Neural cell (in vitro differentiated cells): ENCODE measurements at regions not wholly inside any gene's neighbourhood (a gene's known extent, or its start where the extent isn't known, plus 50 kb on each side); places are given as distances from the start of the nearest gene placed in this dataset.

Source experiments
- H2AFZ ChIP-seq: fragments of 200-600, 300-800 bp; sonication (generic), shearing (Covaris generic); 2 replicates; pipeline ENCODE4 v1.6.0; 2014; ENCODE audit warnings: low read depth, mild to moderate bottlenecking, antibody characterized with exemption, low read length, moderate library complexity
- H3F3A ChIP-seq: fragments of 200-600 bp; shearing (Covaris generic); 2 replicates; pipeline ENCODE4 v1.6.1; 2016; ENCODE audit warnings: mild to moderate bottlenecking, moderate library complexity, mixed read lengths, antibody characterized with exemption, low read length; ENCODE audit not compliant: insufficient read depth, poor library complexity, severe bottlenecking
- H3K27ac ChIP-seq: fragments of 200-600, 300-800 bp; sonication (generic), shearing (Covaris generic); 2 replicates; pipeline ENCODE4 v1.5.1; 2014; ENCODE audit warnings: mild to moderate bottlenecking, low read length, moderate library complexity
- H3K27me3 ChIP-seq: fragments of 300-800, 200-600 bp; sonication (generic), shearing (Covaris generic); 2 replicates; pipeline ENCODE4 v1.6.0; 2014; ENCODE audit warnings: mild to moderate bottlenecking, low read depth, low read length, moderate library complexity; ENCODE audit not compliant: insufficient read depth
- H3K36me3 ChIP-seq: fragments of 300-800, 200-600 bp; sonication (generic), shearing (Covaris generic); 2 replicates; pipeline ENCODE4 v1.5.1; 2014; ENCODE audit warnings: mild to moderate bottlenecking, antibody characterized with exemption, low read length, moderate library complexity; ENCODE audit not compliant: insufficient read depth
- H3K4me2 ChIP-seq: fragments of 300-800, 200-600 bp; sonication (generic), shearing (Covaris generic); 2 replicates; pipeline ENCODE4 v1.6.0; 2014; ENCODE audit warnings: mild to moderate bottlenecking, low read length
- H3K4me3 ChIP-seq: fragments of 300-800, 200-600 bp; sonication (generic), shearing (Covaris generic); 2 replicates; pipeline ENCODE4 v1.5.1; 2014; ENCODE audit warnings: mild to moderate bottlenecking, low read length, moderate library complexity
- H3K79me2 ChIP-seq: fragments of 200-600 bp; shearing (Covaris generic); replicated peaks from 2 replicates; pipeline ENCODE4 v1.6.0; 2014; ENCODE audit warnings: mild to moderate bottlenecking, low read length, moderate library complexity; ENCODE audit not compliant: insufficient read depth
- H3K9ac ChIP-seq: fragments of 300-800, 200-600 bp; sonication (generic), shearing (Covaris generic); 2 replicates; pipeline ENCODE4 v1.6.1; 2016; ENCODE audit warnings: mild to moderate bottlenecking, low read length, mixed read lengths
- H3K9me2 ChIP-seq: fragments of 200-600 bp; shearing (Covaris generic); 2 replicates; pipeline ENCODE4 v1.6.1; 2016; ENCODE audit warnings: mild to moderate bottlenecking, low read length, mixed read lengths; ENCODE audit not compliant: insufficient read depth
- H3K9me3 ChIP-seq: fragments of 200-600, 300-800 bp; sonication (generic), shearing (Covaris generic); 2 replicates; pipeline ENCODE4 v1.6.1; 2016; ENCODE audit warnings: mild to moderate bottlenecking, mixed run types, low read length, moderate library complexity, mixed read lengths
- H4K20me1 ChIP-seq: fragments of 200-600 bp; shearing (Covaris generic); 2 replicates; pipeline ENCODE4 v1.6.1; 2016; ENCODE audit warnings: mild to moderate bottlenecking, mixed run types; ENCODE audit not compliant: insufficient read depth
- CTCF ChIP-seq: fragments of 450-650 bp; IDR thresholded peaks from 2 replicates; pipeline ENCODE4 v1.5.1; 2014; ENCODE audit warnings: antibody characterized with exemption, mild to moderate bottlenecking, moderate library complexity; ENCODE audit not compliant: poor library complexity, severe bottlenecking
- EP300 ChIP-seq: fragments of 450-650 bp; conservative IDR thresholded peaks from 2 replicates; pipeline ENCODE4 v1.6.1; 2014; ENCODE audit warnings: antibody characterized with exemption, mild to moderate bottlenecking, moderate library complexity; ENCODE audit not compliant: poor library complexity, severe bottlenecking
- EZH2 ChIP-seq: fragments of 200-600, 300-800 bp; shearing (Covaris generic), sonication (generic); IDR thresholded peaks from 2 replicates; pipeline ENCODE4 v1.6.1; 2014; ENCODE audit warnings: antibody characterized with exemption, low read length, borderline replicate concordance, mild to moderate bottlenecking; ENCODE audit not compliant: insufficient read depth, poor library complexity, severe bottlenecking
- MXI1 ChIP-seq: fragments of 450-650 bp; conservative IDR thresholded peaks from 2 replicates; pipeline ENCODE4 v1.6.1; 2014; ENCODE audit warnings: antibody characterized with exemption, mild to moderate bottlenecking; ENCODE audit not compliant: poor library complexity, severe bottlenecking
- POLR2AphosphoS5 ChIP-seq: IDR thresholded peaks from 2 replicates; pipeline ENCODE4 v1.6.1; 2012
- RAD21 ChIP-seq: fragments of 450-650 bp; conservative IDR thresholded peaks from 2 replicates; pipeline ENCODE4 v1.6.1; 2014; ENCODE audit warnings: antibody characterized with exemption, mild to moderate bottlenecking, moderate library complexity
- REST ChIP-seq: IDR thresholded peaks from 2 replicates; pipeline ENCODE4 v1.6.1; 2012; ENCODE audit warnings: borderline replicate concordance
- SMC3 ChIP-seq: fragments of 450-650 bp; conservative IDR thresholded peaks from 2 replicates; pipeline ENCODE4 v1.6.1; 2014; ENCODE audit warnings: antibody characterized with exemption, mild to moderate bottlenecking, moderate library complexity; ENCODE audit not compliant: poor library complexity
- TAF1 ChIP-seq: IDR thresholded peaks from 2 replicates; pipeline ENCODE4 v1.6.1; 2012; ENCODE audit warnings: low read depth

GRCh38 chr13:44719857-44720671 is 143.9 kb upstream of the TSC22D1 start:
- H3K9ac ChIP-seq = no peak overlapping the region
- no peak for TF ChIP-seq EP300
- no peak for TF ChIP-seq POLR2AphosphoS5
- no peak for TF ChIP-seq TAF1
- no peak for TF ChIP-seq CTCF
- TF ChIP-seq RAD21 = no peak
- H4K20me1 ChIP-seq = no peaks in the 10 kb centered on the region
- no peaks in the 10 kb centered on the region for H3K36me3 ChIP-seq
- H3K4me2 ChIP-seq = no peak overlapping the region
- H2AFZ ChIP-seq = no peak overlapping the region
- no peaks in the 10 kb centered on the region for H3K27me3 ChIP-seq
- no peaks in the 10 kb centered on the region for H3K9me2 ChIP-seq
- H3K79me2 ChIP-seq = no peaks in the 10 kb centered on the region
- no peak overlapping the region for H3K4me3 ChIP-seq
- H3K9me3 ChIP-seq = peaks cover 6% of the 10 kb centered on the region
- H3F3A ChIP-seq = no peaks in the 10 kb centered on the region
- H3K27ac ChIP-seq = no peak overlapping the region

- Histone ChIP-seq H3K4me3 (no peak overlapping the region), H3F3A (no peaks in the 10 kb centered on the region), H4K20me1 (no peaks in the 10 kb centered on the region), H3K9ac (no peak overlapping the region), H3K79me2 (no peaks in the 10 kb centered on the region), H3K27ac (no peak overlapping the region), H3K4me2 (no peak overlapping the region), H3K9me2 (no peaks in the 10 kb centered on the region), H3K27me3 (no peaks in the 10 kb centered on the region), H2AFZ (no peak overlapping the region), H3K36me3 (no peaks in the 10 kb centered on the region), H3K9me3 (peaks cover 6% of the 10 kb centered on the region)
- no peak for TF ChIP-seq POLR2AphosphoS5
- no peak for TF ChIP-seq TAF1
- no peak for TF ChIP-seq REST
- no peak for TF ChIP-seq MXI1
- TF ChIP-seq SMC3 = no peak
- no peak for TF ChIP-seq EP300
- TF ChIP-seq EZH2 = no peak
- TF ChIP-seq RAD21 = no peak
- no peak for TF ChIP-seq CTCF
Observed at GRCh38 chr13:44718467-44718866, 142.3 kb upstream of the TSC22D1 start.
